Upper lobe of left lung (tissue), 6 donors: ENCODE measurements at regions not wholly inside any gene's neighbourhood (a gene's known extent, or its start where the extent isn't known, plus 50 kb on each side); places are given as distances from the start of the nearest gene placed in this dataset.

Source experiments
- ATAC-seq, 2 donors: fragments of 200-7000 bp; cut with Tn5 transposase; one replicate each; pipeline ENCODE4 v1.9.1; 2022; ENCODE audit warnings: mild to moderate bottlenecking in 2 of 2, moderate library complexity in 2 of 2; ENCODE audit not compliant: low FRiP score in 2 of 2
- DNase-seq, 2 donors: peaks; one replicate each; pipeline ENCODE4 v3.0.0-alpha.2; 2019 to 2020
- H3K27ac ChIP-seq, 4 donors: fragments of 200-600 bp; sonication (generic); one replicate each; pipeline ENCODE4 v1.5.1; 2016 to 2019
- H3K27me3 ChIP-seq, 4 donors: fragments of 200-600 bp; sonication (generic); one replicate each; pipeline ENCODE4 v1.5.1; 2017 to 2019
- H3K36me3 ChIP-seq, 4 donors: fragments of 200-600 bp; sonication (generic); one replicate each; pipeline ENCODE4 v1.5.1; 2016 to 2019
- H3K4me1 ChIP-seq, 4 donors: fragments of 200-600 bp; sonication (generic); one replicate each; pipeline ENCODE4 v1.5.1; 2018 to 2019
- H3K4me3 ChIP-seq, 4 donors: fragments of 200-600 bp; sonication (generic); one replicate each; pipeline ENCODE4 v1.5.1; 2017 to 2019; ENCODE audit warnings: mild to moderate bottlenecking in 2 of 4, moderate library complexity in 1 of 4
- H3K9me3 ChIP-seq, 4 donors: fragments of 200-600 bp; sonication (generic); one replicate each; pipeline ENCODE4 v1.5.1; 2018 to 2019
- CTCF ChIP-seq, 6 experiments: fragments of 450-650 bp in 4 of 6; fragments of 200-600 bp in 2 of 6; sonication (generic) in 2 of 6; IDR thresholded peaks; one replicate each; pipeline ENCODE4 v1.5.1; 2016 to 2019; ENCODE audit warnings: antibody characterized with exemption in 6 of 6
- EP300 ChIP-seq, 4 donors: sonication (generic); formaldehyde crosslinking; IDR thresholded peaks; one replicate each; pipeline ENCODE4 v1.5.1; 2017; ENCODE audit warnings: antibody characterized with exemption in 4 of 4, control low read depth in 2 of 4
- POLR2A ChIP-seq, 4 donors: fragments of 450-650 bp; IDR thresholded peaks; one replicate each; pipeline ENCODE4 v1.5.1; 2016 to 2017; ENCODE audit warnings: antibody characterized with exemption in 4 of 4, mild to moderate bottlenecking in 2 of 4
- POLR2AphosphoS5 ChIP-seq, 2 donors: sonication (generic); formaldehyde crosslinking; IDR thresholded peaks; one replicate each; pipeline ENCODE4 v1.5.1; 2017; ENCODE audit warnings: antibody characterized with exemption in 2 of 2
- WGBS, 2 donors: methylation state at CpG; one replicate each; pipeline ENCODE4 v1.1.5; 2017 to 2018; 5-methylcytosine and 5-hydroxymethylcytosine counted together
- donor health status: DM: no; HTN: no; CAD: no; lungs with moderate emphysema.
- donor health status: DM: no; HTN: yes; CAD: no; lungs with severe emphysema.

GRCh38 chr12:107284692-107285091, 191.3 kb upstream of the CRY1 start:
- no peak overlapping the region for H3K4me3 ChIP-seq
- no peak for DNase-seq
- H3K27me3 ChIP-seq: no peaks in the 10 kb centered on the region
- H3K4me1 ChIP-seq: no peaks in the 10 kb centered on the region
- WGBS, 2 donors: 91 to 100% methylated on average over 2 of the region's 2 CpGs
- H3K27ac ChIP-seq: no peak overlapping the region
- H3K9me3 ChIP-seq: no peaks in the 10 kb centered on the region
- ATAC-seq: no peak
- no peaks in the 10 kb centered on the region for H3K36me3 ChIP-seq
- TF ChIP-seq EP300 (IDR thresholded peaks at IDR 0.05) (no peak), POLR2A (IDR thresholded peaks at IDR 0.05) (no peak), CTCF (IDR thresholded peaks at IDR 0.05) (no peak), POLR2AphosphoS5 (IDR thresholded peaks at IDR 0.05) (no peak)

GRCh38 chr12:107287436-107288413, 194.4 kb upstream of the CRY1 start:
- H3K4me3 ChIP-seq: no peak overlapping the region
- 50 to 57% methylated on average over 9 to 11 of the region's 11 CpGs for WGBS, 2 donors
- ATAC-seq: no peak
- no peaks in the 10 kb centered on the region for H3K36me3 ChIP-seq
- H3K4me1 ChIP-seq: no peaks in the 10 kb centered on the region
- TF ChIP-seq POLR2A (IDR thresholded peaks at IDR 0.05) (no peak), EP300 (IDR thresholded peaks at IDR 0.05) (no peak), POLR2AphosphoS5 (IDR thresholded peaks at IDR 0.05) (no peak), CTCF (IDR thresholded peaks at IDR 0.05) (no peak)
- H3K27ac ChIP-seq: no peak overlapping the region
- no peaks in the 10 kb centered on the region for H3K9me3 ChIP-seq
- no peaks in the 10 kb centered on the region for H3K27me3 ChIP-seq
- no peak for DNase-seq

- Histone ChIP-seq H3K27me3 (no peaks in the 10 kb centered on the region), H3K27ac (no peak overlapping the region), H3K4me3 (no peak overlapping the region), H3K9me3 (no peaks in the 10 kb centered on the region), H3K4me1 (no peaks in the 10 kb centered on the region), H3K36me3 (no peaks in the 10 kb centered on the region)
- ATAC-seq (no peak), DNase-seq (no peak)
- no peak for TF ChIP-seq EP300 (IDR thresholded peaks at IDR 0.05)
- no peak for TF ChIP-seq POLR2AphosphoS5 (IDR thresholded peaks at IDR 0.05)
- no peak for TF ChIP-seq CTCF (IDR thresholded peaks at IDR 0.05)
- TF ChIP-seq POLR2A (IDR thresholded peaks at IDR 0.05): no peak
- 73% methylated on average over 14 to 15 of the region's 15 CpGs for WGBS, 2 donors
Observed at GRCh38 chr12:107288414-107289127, 195.2 kb upstream of the CRY1 start.

DNA sequence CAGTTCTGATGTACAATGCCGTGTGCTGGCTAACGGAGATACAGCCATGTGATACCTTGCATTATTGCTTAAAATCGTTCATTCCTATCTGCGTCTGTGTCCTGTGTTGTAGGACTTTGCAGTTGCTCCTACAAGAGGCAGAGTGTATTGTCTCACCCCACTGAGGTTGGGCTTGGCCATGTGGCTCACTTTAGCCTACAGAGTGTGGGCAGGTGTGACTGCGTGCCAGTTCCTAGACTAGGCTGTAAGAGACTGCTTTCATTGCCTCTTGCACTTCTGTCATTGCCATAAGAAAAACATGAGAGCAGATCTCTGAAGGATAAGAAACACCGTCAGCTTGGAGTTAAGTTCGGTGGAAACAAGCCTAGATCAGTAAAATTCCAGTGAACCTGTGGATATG, 197.7 kb upstream of the CRY1 start:
- Histone ChIP-seq H3K27me3 (no peaks in the 10 kb centered on the region), H3K36me3 (no peaks in the 10 kb centered on the region), H3K27ac (no peak overlapping the region), H3K4me3 (no peak overlapping the region), H3K4me1 (no peaks in the 10 kb centered on the region), H3K9me3 (no peaks in the 10 kb centered on the region)
- TF ChIP-seq POLR2AphosphoS5 (IDR thresholded peaks at IDR 0.05) (no peak), CTCF (IDR thresholded peaks at IDR 0.05) (no peak), POLR2A (IDR thresholded peaks at IDR 0.05) (no peak), EP300 (IDR thresholded peaks at IDR 0.05) (no peak)
- WGBS, 2 donors: 84 to 86% methylated on average over 7 of the region's 7 CpGs
- DNase-seq (no peak), ATAC-seq (no peak)
